HepG2 (cell line): ENCODE measurements at regions not wholly inside any gene's neighbourhood (a gene's known extent, or its start where the extent isn't known, plus 50 kb on each side); places are given as distances from the start of the nearest gene placed in this dataset.

Experiments
- ATAC-seq: fragments of 200-7000 bp; cut with Tn5 transposase; 3 replicates; pipeline ENCODE4 v1.9.1; 2020; ENCODE audit warnings: mild to moderate bottlenecking, moderate library complexity
- BruUV-seq: library from RNA; stranded (reverse); fragments of 400-500 nt; replicated peaks from 2 replicates; lab custom pipeline; 2021; lab: Mats Ljungman, UMichigan
- CTCF ChIA-PET: fragments of 300-600 bp; formaldehyde crosslinking; extraction: SDS; loops from one replicate; lab custom pipeline; 2021; ENCODE audit warnings: low total read pairs, inconsistent platforms, low intra/inter-chr PET ratio; lab: Yijun Ruan, JAX
- POLR2A ChIA-PET: fragments of 350-600 bp; sonication (Branson Sonifier 250); formaldehyde crosslinking; loops from one replicate; lab custom pipeline; 2020; ENCODE audit warnings: antibody characterized with exemption, inconsistent platforms; lab: Yijun Ruan, JAX
- DNase-seq: peaks from one replicate; pipeline ENCODE4 v3.0.0-alpha.2; 2015; ENCODE audit warnings: low spot score
- FAIRE-seq: peaks from 3 replicates; lab custom pipeline; 2011; peaks lifted over from hg19 to GRCh38; lab: Jason Lieb, UNC
- H2AFZ ChIP-seq: one replicate; pipeline ENCODE4 v1.6.1; 2011; ENCODE audit warnings: low read length, inconsistent platforms
- H3K27ac ChIP-seq: fragments of 300-600 bp; 3 replicates; pipeline ENCODE4 v1.8.0; 2011; ENCODE audit warnings: mixed run types, mild to moderate bottlenecking, mixed read lengths, low read length, inconsistent platforms; ENCODE audit not compliant: insufficient read depth; ENCODE audit errors: extremely low read length
- H3K27me3 ChIP-seq, 2 experiments: fragments of 200-600 bp in 1 of 2; 2 replicates in 1 of 2; 3 replicates in 1 of 2; pipeline versions ENCODE4 v1.6.0 to v1.8.0; 2011; ENCODE audit warnings: low read length in 2 of 2, mild to moderate bottlenecking in 2 of 2, moderate library complexity in 2 of 2, inconsistent platforms in 1 of 2; ENCODE audit not compliant: insufficient read depth in 2 of 2, control insufficient read depth in 1 of 2
- H3K36me3 ChIP-seq, 2 experiments: fragments of 200-600 bp in 1 of 2; replicated peaks in 1 of 2; 2 replicates in 1 of 2; 3 replicates in 1 of 2; pipeline versions ENCODE4 v1.5.1 to v1.8.0; 2011; ENCODE audit warnings: low read length in 2 of 2, inconsistent platforms in 1 of 2; ENCODE audit not compliant: insufficient read depth in 2 of 2, control insufficient read depth in 1 of 2
- H3K4me1 ChIP-seq: 2 replicates; pipeline ENCODE4 v1.5.1; 2012; ENCODE audit warnings: low read length, inconsistent platforms; ENCODE audit not compliant: insufficient read depth
- H3K4me2 ChIP-seq: 2 replicates; pipeline ENCODE4 v1.6.0; 2011; ENCODE audit warnings: low read depth, low read length, inconsistent platforms
- H3K4me3 ChIP-seq, 3 experiments: fragments of 200-600 bp in 1 of 3; sonication (generic), shearing (Covaris generic) in 1 of 3; replicated peaks in 1 of 3; 2 replicates each; pipeline ENCODE4 v1.5.1; 2011 to 2016; ENCODE audit warnings: low read length in 3 of 3, inconsistent platforms in 2 of 3, low read depth in 2 of 3, mild to moderate bottlenecking in 2 of 3, control low read depth in 1 of 3, mixed read lengths in 1 of 3; ENCODE audit not compliant: insufficient read depth in 1 of 3
- H3K79me2 ChIP-seq: one replicate; pipeline ENCODE4 v1.6.1; 2011; ENCODE audit warnings: low read length, inconsistent platforms; ENCODE audit not compliant: insufficient read depth
- H3K9ac ChIP-seq: 2 replicates; pipeline ENCODE4 v1.6.0; 2011; ENCODE audit warnings: mild to moderate bottlenecking, low read depth, low read length, inconsistent platforms; ENCODE audit not compliant: insufficient read depth
- H3K9me3 ChIP-seq: 2 replicates; pipeline ENCODE4 v1.5.1; 2012; ENCODE audit warnings: mild to moderate bottlenecking, low read length
- H4K20me1 ChIP-seq: 2 replicates; pipeline ENCODE4 v1.6.0; 2011; ENCODE audit warnings: inconsistent platforms, mild to moderate bottlenecking, low read length, moderate library complexity; ENCODE audit not compliant: insufficient read depth
- ATF1 ChIP-seq: IDR thresholded peaks from 2 replicates; pipeline ENCODE4 v1.6.1; 2016; ENCODE audit warnings: mild to moderate bottlenecking, control low read depth
- CAMTA2 ChIP-seq: sonication (generic); formaldehyde crosslinking; IDR thresholded peaks from 2 replicates; pipeline ENCODE4 v1.4.0; 2020; ENCODE audit warnings: mild to moderate bottlenecking, missing genetic modification reagents, borderline replicate concordance
- DZIP1 ChIP-seq: sonication (generic); formaldehyde crosslinking; IDR thresholded peaks from 2 replicates; pipeline ENCODE4 v1.5.0; 2020; ENCODE audit warnings: mild to moderate bottlenecking, missing genetic modification reagents
- FOXC1 ChIP-seq: sonication (generic); formaldehyde crosslinking; IDR thresholded peaks from 2 replicates; pipeline ENCODE4 v1.8.0; 2022; ENCODE audit warnings: mild to moderate bottlenecking, missing genetic modification reagents, borderline replicate concordance
- MAF1 ChIP-seq: sonication (generic); formaldehyde crosslinking; IDR thresholded peaks from 2 replicates; pipeline ENCODE4 v1.5.0; 2020; ENCODE audit warnings: missing genetic modification reagents, borderline replicate concordance
- MLLT10 ChIP-seq: sonication (generic); formaldehyde crosslinking; IDR thresholded peaks from 2 replicates; pipeline ENCODE4 v1.4.0; 2020; ENCODE audit warnings: missing genetic modification reagents
- MTF1 ChIP-seq: sonication (generic); formaldehyde crosslinking; IDR thresholded peaks from 2 replicates; pipeline ENCODE4 v1.5.0; 2020; ENCODE audit warnings: missing genetic modification reagents
- STAT6 ChIP-seq: sonication (generic); formaldehyde crosslinking; IDR thresholded peaks from 2 replicates; pipeline ENCODE4 v1.4.0; 2020; ENCODE audit warnings: missing genetic modification reagents, mild to moderate bottlenecking, borderline replicate concordance
- SYNCRIP ChIP-seq: fragments of 200-400 bp; formaldehyde crosslinking; IDR thresholded peaks from 2 replicates; pipeline ENCODE4 v1.6.1; 2018; ENCODE audit warnings: mild to moderate bottlenecking, low read depth, low read length; ENCODE audit not compliant: insufficient read depth
- ZNF207 ChIP-seq: fragments of 450-650 bp; IDR thresholded peaks from 2 replicates; pipeline ENCODE4 v1.6.1; 2016; ENCODE audit warnings: antibody characterized with exemption, borderline replicate concordance
- ZNF564 ChIP-seq: sonication (generic); formaldehyde crosslinking; IDR thresholded peaks from 2 replicates; pipeline ENCODE4 v1.8.1; 2023; ENCODE audit warnings: mild to moderate bottlenecking, missing genetic modification reagents
- WGBS: methylation state at CpG from one replicate; pipeline ENCODE4 v1.1.6; 2017; ENCODE audit warnings: low lambda C conversion rate; 5-methylcytosine and 5-hydroxymethylcytosine counted together
- in situ Hi-C: cut with HindIII; loops from 2 replicates; pipeline ENCODE4 v1.10.0; 2017; ENCODE audit warnings: low pct_unique_long_range_greater_than_20kb; ENCODE audit not compliant: extremely low pct_ligation_motif_present
- intact Hi-C: fragments of 100-400 bp; cut with micrococcal nuclease; formaldehyde crosslinking; loops from one replicate; pipeline ENCODE4 v1.10.0; 2022; ENCODE audit not compliant: unreplicated experiment

GRCh38 chr13:33349986-33350826 lies 64.7 kb upstream of the STARD13 start:
- Histone ChIP-seq H3K4me1 (peaks cover 10% of the 10 kb centered on the region; the same call in 1 of the 2 replicates), H3K4me3 (no peak overlapping the region), H3K27ac (no peak overlapping the region), H3K9me3 (no peaks in the 10 kb centered on the region), H3K9ac (no peak overlapping the region), H4K20me1 (no peaks in the 10 kb centered on the region), H2AFZ (no peak overlapping the region), H3K36me3 (no peaks in the 10 kb centered on the region), H3K79me2 (no peaks in the 10 kb centered on the region), H3K4me2 (no peak overlapping the region), H3K27me3 (no peaks in the 10 kb centered on the region)
- no peak for ATAC-seq
- intact Hi-C loops: no loop called here
- CTCF ChIA-PET: no interaction called here
- in situ Hi-C loops: no loop called here
- no peak for FAIRE-seq
- no peak for TF ChIP-seq ATF1 (CRISPR knock-in tag)
- TF ChIP-seq MLLT10 (CRISPR knock-in tag): no peak
- TF ChIP-seq SYNCRIP: no peak
- no peak for TF ChIP-seq FOXC1 (CRISPR knock-in tag)
- no peak for TF ChIP-seq CAMTA2 (CRISPR knock-in tag)
- DNase-seq: no peak
- 98% methylated on average over 47 of the region's 84 CpGs for WGBS
- POLR2A ChIA-PET: no interaction called here
- no TSS peak for BruUV-seq

GRCh38 chr13:33351319-33351718 lies 65.8 kb upstream of the STARD13 start:
- ChIA-PET CTCF (no interaction called here), POLR2A (no interaction called here)
- H2AFZ ChIP-seq: no peak overlapping the region
- no peak overlapping the region for H3K9ac ChIP-seq
- intact Hi-C loops (no loop called here), in situ Hi-C loops (no loop called here)
- H3K9me3 ChIP-seq: no peaks in the 10 kb centered on the region
- FAIRE-seq: no peak
- H3K36me3 ChIP-seq: no peaks in the 10 kb centered on the region
- BruUV-seq: no TSS peak
- no peaks in the 10 kb centered on the region for H3K79me2 ChIP-seq
- H3K4me3 ChIP-seq: no peak overlapping the region
- no peak for DNase-seq
- H3K4me1 ChIP-seq: peaks cover 10% of the 10 kb centered on the region; the same call in 1 of the 2 replicates
- H3K27me3 ChIP-seq: no peaks in the 10 kb centered on the region
- WGBS: 96% methylated on average over 2 of the region's 2 CpGs
- H3K27ac ChIP-seq: no peak overlapping the region
- no peak for ATAC-seq
- no peak overlapping the region for H3K4me2 ChIP-seq
- H4K20me1 ChIP-seq: no peaks in the 10 kb centered on the region
- TF ChIP-seq ZNF207 (no peak), STAT6 (no peak), MTF1 (no peak), ZNF564 (no peak), MAF1 (no peak), DZIP1 (no peak)
